K562 (cell line): ENCODE measurements at regions not wholly inside any gene's neighbourhood (a gene's known extent, or its start where the extent isn't known, plus 50 kb on each side); places are given as distances from the start of the nearest gene placed in this dataset.
"Not testable (repeated sequence)": the region's sequence is repeated elsewhere in the genome, so short reads cannot be mapped to it uniquely, and the experiment has no call there.

Experiments used
- ATAC-seq: fragments of 200-7000 bp; cut with Tn5 transposase; 3 replicates; pipeline ENCODE4 v1.9.1; 2020; ENCODE audit warnings: moderate library complexity
- BruUV-seq: library from RNA; stranded (reverse); fragments of 400-500 nt; replicated peaks from 2 replicates; lab custom pipeline; 2021; lab: Mats Ljungman, UMichigan
- CTCF ChIA-PET: fragments of 300-600 bp; formaldehyde crosslinking; extraction: SDS; loops from one replicate; lab custom pipeline; 2021; ENCODE audit warnings: low intra/inter-chr PET ratio; lab: Yijun Ruan, JAX
- POLR2A ChIA-PET: fragments of 300-600, 350-650 bp; sonication (Branson Sonifier 250); formaldehyde crosslinking; extraction: SDS; loops from one replicate; lab custom pipeline; 2021; ENCODE audit warnings: antibody characterized with exemption, inconsistent platforms; lab: Yijun Ruan, JAX
- DNase-seq, 4 experiments: peaks; one replicate each; pipeline versions ENCODE4 v3.0.0 to v3.0.0-alpha.2; 2011 to 2018; ENCODE audit warnings: low spot score in 3 of 4, mixed read lengths in 3 of 4; ENCODE audit errors: extremely low read depth in 1 of 4
- FAIRE-seq: peaks from 2 replicates; lab custom pipeline; 2011; peaks lifted over from hg19 to GRCh38; lab: Jason Lieb, UNC
- H2AFZ ChIP-seq: 2 replicates; pipeline ENCODE4 v1.6.0; 2011; ENCODE audit warnings: low read depth, low read length, control low read depth, inconsistent platforms
- H3K27ac ChIP-seq: fragments of 200-600 bp; 3 replicates; pipeline ENCODE4 v1.8.0; 2011; ENCODE audit warnings: low read depth, mild to moderate bottlenecking, control low read depth, inconsistent platforms, low read length, moderate library complexity, mixed read lengths; ENCODE audit errors: extremely low read depth
- H3K27me3 ChIP-seq, 2 experiments: fragments of 300-600 bp in 1 of 2; 2 replicates in 1 of 2; 3 replicates in 1 of 2; pipeline versions ENCODE4 v1.6.0 to v1.8.0; 2011; ENCODE audit warnings: inconsistent platforms in 2 of 2, low read length in 2 of 2, mild to moderate bottlenecking in 1 of 2, mixed read lengths in 1 of 2, moderate library complexity in 1 of 2; ENCODE audit not compliant: control insufficient read depth in 2 of 2, insufficient read depth in 2 of 2
- H3K36me3 ChIP-seq: fragments of 300-600 bp; 3 replicates; pipeline ENCODE4 v1.8.0; 2011; ENCODE audit warnings: mild to moderate bottlenecking, low read length, inconsistent platforms; ENCODE audit not compliant: control insufficient read depth, insufficient read depth
- H3K4me1 ChIP-seq, 2 experiments: fragments of 200-600 bp in 1 of 2; replicated peaks in 1 of 2; 2 replicates in 1 of 2; 3 replicates in 1 of 2; pipeline versions ENCODE4 v1.5.1 to v1.8.0; 2011; ENCODE audit warnings: inconsistent platforms in 2 of 2, low read length in 2 of 2, mild to moderate bottlenecking in 1 of 2, mixed read lengths in 1 of 2, moderate library complexity in 1 of 2; ENCODE audit not compliant: control insufficient read depth in 2 of 2, insufficient read depth in 2 of 2
- H3K4me2 ChIP-seq: 2 replicates; pipeline ENCODE4 v1.6.1; 2011; ENCODE audit warnings: low read length, control low read depth, inconsistent platforms, mixed read lengths; ENCODE audit not compliant: insufficient read depth
- H3K4me3 ChIP-seq: fragments of 200-600 bp; sonication (generic), shearing (Covaris generic); 2 replicates; pipeline ENCODE4 v1.5.1; 2016; ENCODE audit warnings: control low read depth, inconsistent platforms
- H3K79me2 ChIP-seq: fragments of 200-600 bp; 3 replicates; pipeline ENCODE4 v1.8.0; 2011; ENCODE audit warnings: low read length, inconsistent platforms; ENCODE audit not compliant: control insufficient read depth, insufficient read depth
- H3K9ac ChIP-seq, 2 experiments: 2 replicates each; pipeline versions ENCODE4 v1.6.0 to v1.6.1; 2011; ENCODE audit warnings: low read depth in 2 of 2, low read length in 2 of 2, control low read depth in 1 of 2, inconsistent platforms in 1 of 2, mild to moderate bottlenecking in 1 of 2, mixed read lengths in 1 of 2; ENCODE audit not compliant: insufficient read depth in 1 of 2
- H3K9me1 ChIP-seq: one replicate; pipeline ENCODE4 v1.6.0; 2011; ENCODE audit warnings: inconsistent platforms, mild to moderate bottlenecking, low read length, moderate library complexity; ENCODE audit not compliant: control insufficient read depth, insufficient read depth
- H3K9me3 ChIP-seq: replicated peaks from 2 replicates; pipeline ENCODE4 v1.5.1; 2011; ENCODE audit warnings: low read depth, low read length, inconsistent platforms; ENCODE audit not compliant: control insufficient read depth, insufficient read depth
- H4K20me1 ChIP-seq: replicated peaks from 2 replicates; pipeline ENCODE4 v1.6.1; 2011; ENCODE audit warnings: low read length, inconsistent platforms, mixed read lengths; ENCODE audit not compliant: control insufficient read depth, insufficient read depth
- ETV6 ChIP-seq, 3 experiments: fragments of 150-350 bp in 1 of 3; sonication (generic) in 1 of 3; formaldehyde crosslinking in 1 of 3; IDR thresholded peaks; 2 replicates each; pipeline versions ENCODE4 v1.6.1 to v1.8.0; 2014 to 2022; ENCODE audit warnings: borderline replicate concordance in 2 of 3, low read depth in 2 of 3, antibody characterized with exemption in 1 of 3, low read length in 1 of 3, mild to moderate bottlenecking in 1 of 3, missing genetic modification reagents in 1 of 3
- FOS ChIP-seq: IDR thresholded peaks from 3 replicates; pipeline ENCODE4 v1.6.1; 2011; ENCODE audit not compliant: insufficient read length; ENCODE audit errors: extremely low read depth
- HBP1 ChIP-seq: fragments of 450-650 bp; formaldehyde crosslinking; IDR thresholded peaks from 2 replicates; pipeline ENCODE4 v1.4.0; 2022; ENCODE audit warnings: missing genetic modification characterization
- KLF13 ChIP-seq: fragments of 450-650 bp; IDR thresholded peaks from 2 replicates; pipeline ENCODE4 v1.6.1; 2016; ENCODE audit warnings: missing genetic modification characterization, low read depth, mild to moderate bottlenecking, missing compliant biosample characterization, moderate library complexity, borderline replicate concordance
- SFPQ ChIP-seq: fragments of 200-400 bp; formaldehyde crosslinking; IDR thresholded peaks from 2 replicates; pipeline ENCODE4 v1.6.1; 2017; ENCODE audit warnings: mild to moderate bottlenecking, low read depth, low read length, moderate library complexity
- SMAD2 ChIP-seq: fragments of 150-350 bp; IDR thresholded peaks from 2 replicates; pipeline ENCODE4 v1.6.1; 2014; ENCODE audit warnings: low read depth, mild to moderate bottlenecking, low read length
- SREBF1 ChIP-seq: fragments of 150-350 bp; IDR thresholded peaks from 2 replicates; pipeline ENCODE4 v1.6.1; 2014; ENCODE audit warnings: antibody characterized with exemption, low read depth, low read length, borderline replicate concordance
- ZNF76 ChIP-seq: fragments of 250-450 bp; sonication (Bioruptor Pico); IDR thresholded peaks from 2 replicates; pipeline ENCODE4 v1.4.0; 2020; ENCODE audit warnings: mild to moderate bottlenecking, moderate library complexity, borderline replicate concordance
- WGBS: fragments of 100-300 bp; shearing (Covaris generic); methylation state at CpG from one replicate; pipeline ENCODE4 v1.1.6; 2016; ENCODE audit warnings: low coverage, mixed read lengths; ENCODE audit not compliant: insufficient coverage; ENCODE audit errors: missing lambda C conversion rate; 5-methylcytosine and 5-hydroxymethylcytosine counted together
- in situ Hi-C: fragments of 300-500 bp; cut with MboI; formaldehyde crosslinking; loops from 4 replicates; pipeline ENCODE4 v1.15.0; 2018; ENCODE audit warnings: inconsistent platforms, mixed read lengths
- intact Hi-C: fragments of 100-400 bp; cut with micrococcal nuclease; formaldehyde crosslinking; loops from 2 replicates; pipeline ENCODE4 v1.14.2; 2022

GRCh38 chr5:129271308-129271707 is 176.8 kb downstream of the ISOC1 start (continued):
- TF ChIP-seq ETV6 (IDR thresholded peaks at IDR 0.05; ENCODE audit: borderline replicate concordance in 1 of 2, low read depth in 2 of 2, low read length in 1 of 2) (no peak), ETV6 (CRISPR knock-in tag; IDR thresholded peaks at IDR 0.05; ENCODE audit: borderline replicate concordance) (no peak)

GRCh38 chr5:129284010-129284409 is 176.1 kb upstream of the ADAMTS19 start:
- Histone ChIP-seq H4K20me1 (no peaks in the 10 kb centered on the region), H3K27me3 (no peaks in the 10 kb centered on the region), H3K36me3 (no peaks in the 10 kb centered on the region), H3K9me3 (no peaks in the 10 kb centered on the region), H3K4me2 (no peak overlapping the region), H3K4me3 (no peak overlapping the region), H2AFZ (no peak overlapping the region), H3K9ac (no peak overlapping the region), H3K9me1 (no peaks in the 10 kb centered on the region), H3K4me1 (no peaks in the 10 kb centered on the region), H3K27ac (no peak overlapping the region), H3K79me2 (no peaks in the 10 kb centered on the region)
- BruUV-seq = no TSS peak
- ChIA-PET CTCF (no interaction called here), POLR2A (no interaction called here)
- DNase-seq = no peak
- no peak for ATAC-seq
- TF ChIP-seq ZNF76 (CRISPR knock-in tag) (no peak), SMAD2 (no peak), KLF13 (tag) (no peak), HBP1 (CRISPR knock-in tag) (no peak), SFPQ (no peak), FOS (no peak), SREBF1 (no peak)
- no peak for FAIRE-seq
- intact Hi-C loops (no loop called here), in situ Hi-C loops (no loop called here)
- 13% methylated on average over 2 of the region's 2 CpGs for WGBS

GRCh38 chr5:129294216-129294615 is 165.9 kb upstream of the ADAMTS19 start:
- H3K9ac ChIP-seq, H3K79me2 ChIP-seq, H3K27me3 ChIP-seq, H3K27ac ChIP-seq, POLR2A ChIA-PET, H3K9me3 ChIP-seq, H3K4me2 ChIP-seq, intact Hi-C loops, H4K20me1 ChIP-seq, H3K36me3 ChIP-seq, DNase-seq, H2AFZ ChIP-seq, H3K4me3 ChIP-seq, FAIRE-seq, CTCF ChIA-PET, ATAC-seq, H3K4me1 ChIP-seq, H3K9me1 ChIP-seq, in situ Hi-C loops, BruUV-seq: not testable (repeated sequence)
- 3% methylated on average over 5 of the region's 5 CpGs for WGBS
